ENCODE measurements at regions not wholly inside any gene's neighbourhood (a gene's known extent, or its start where the extent isn't known, plus 50 kb on each side); places are given as distances from the start of the nearest gene placed in this dataset.

- H3K27ac Mint-ChIP-seq (ENCODE audit: unreplicated experiment): no peak overlapping the region
- no peak overlapping the region for H3K4me3 Mint-ChIP-seq (ENCODE audit: unreplicated experiment)
- peaks cover 2% of the 10 kb centered on the region for H3K4me1 Mint-ChIP-seq (ENCODE audit: unreplicated experiment)
- H3K9me3 Mint-ChIP-seq (ENCODE audit: unreplicated experiment): no peaks in the 10 kb centered on the region
- no peaks in the 10 kb centered on the region for H3K36me3 Mint-ChIP-seq (ENCODE audit: unreplicated experiment)
- no peak for DNase-seq (ENCODE audit: extremely low spot score, unreplicated experiment)
- H3K27me3 Mint-ChIP-seq (ENCODE audit: unreplicated experiment): peaks cover 14% of the 10 kb centered on the region
- TF ChIP-seq CTCF (IDR thresholded peaks at IDR 0.05): no peak
Measured at GRCh38 chr3:17836919-17837318, 94.5 kb upstream of the TBC1D5 start.

- Mint-ChIP-seq H3K4me1 (ENCODE audit: unreplicated experiment) (peaks cover 5% of the 10 kb centered on the region), H3K4me3 (ENCODE audit: unreplicated experiment) (no peak overlapping the region), H3K36me3 (ENCODE audit: unreplicated experiment) (no peaks in the 10 kb centered on the region), H3K9me3 (ENCODE audit: unreplicated experiment) (no peaks in the 10 kb centered on the region), H3K27ac (ENCODE audit: unreplicated experiment) (no peak overlapping the region), H3K27me3 (ENCODE audit: unreplicated experiment) (peaks cover 14% of the 10 kb centered on the region)
- TF ChIP-seq CTCF (IDR thresholded peaks at IDR 0.05): no peak
- DNase-seq (ENCODE audit: extremely low spot score, unreplicated experiment): no peak
Measured at GRCh38 chr3:17836092-17836491, 93.7 kb upstream of the TBC1D5 start.

- Mint-ChIP-seq H3K27ac (ENCODE audit: unreplicated experiment) (no peak overlapping the region), H3K4me1 (ENCODE audit: unreplicated experiment) (peaks cover 8% of the 10 kb centered on the region), H3K27me3 (ENCODE audit: unreplicated experiment) (peaks cover 14% of the 10 kb centered on the region), H3K9me3 (ENCODE audit: unreplicated experiment) (no peaks in the 10 kb centered on the region), H3K36me3 (ENCODE audit: unreplicated experiment) (no peaks in the 10 kb centered on the region), H3K4me3 (ENCODE audit: unreplicated experiment) (no peak overlapping the region)
- no peak for DNase-seq (ENCODE audit: extremely low spot score, unreplicated experiment)
- no peak for TF ChIP-seq CTCF (IDR thresholded peaks at IDR 0.05)
Measured at GRCh38 chr3:17833786-17834559, 91.5 kb upstream of the TBC1D5 start.

- Mint-ChIP-seq H3K27ac (ENCODE audit: unreplicated experiment) (no peak overlapping the region), H3K4me3 (ENCODE audit: unreplicated experiment) (no peak overlapping the region), H3K27me3 (ENCODE audit: unreplicated experiment) (peaks cover 8% of the 10 kb centered on the region), H3K9me3 (ENCODE audit: unreplicated experiment) (no peaks in the 10 kb centered on the region), H3K36me3 (ENCODE audit: unreplicated experiment) (no peaks in the 10 kb centered on the region), H3K4me1 (ENCODE audit: unreplicated experiment) (peaks cover 8% of the 10 kb centered on the region)
- no peak for DNase-seq (ENCODE audit: extremely low spot score, unreplicated experiment)
- no peak for TF ChIP-seq CTCF (IDR thresholded peaks at IDR 0.05)
Measured at GRCh38 chr3:17832016-17832415, 89.6 kb upstream of the TBC1D5 start.

- Mint-ChIP-seq H3K27ac (ENCODE audit: unreplicated experiment) (no peak overlapping the region), H3K36me3 (ENCODE audit: unreplicated experiment) (no peaks in the 10 kb centered on the region), H3K4me1 (ENCODE audit: unreplicated experiment) (peaks cover 8% of the 10 kb centered on the region), H3K27me3 (ENCODE audit: unreplicated experiment) (peaks cover 4% of the 10 kb centered on the region), H3K4me3 (ENCODE audit: unreplicated experiment) (no peak overlapping the region), H3K9me3 (ENCODE audit: unreplicated experiment) (no peaks in the 10 kb centered on the region)
- no peak for DNase-seq (ENCODE audit: extremely low spot score, unreplicated experiment)
- no peak for TF ChIP-seq CTCF (IDR thresholded peaks at IDR 0.05)
Measured at GRCh38 chr3:17831366-17831765, 88.9 kb upstream of the TBC1D5 start.
